Neural cell (in vitro differentiated cells): ENCODE measurements at regions not wholly inside any gene's neighbourhood (a gene's known extent, or its start where the extent isn't known, plus 50 kb on each side); places are given as distances from the start of the nearest gene placed in this dataset.

Experiments
- H2AFZ ChIP-seq: fragments of 200-600, 300-800 bp; sonication (generic), shearing (Covaris generic); 2 replicates; pipeline ENCODE4 v1.6.0; 2014; ENCODE audit warnings: low read depth, mild to moderate bottlenecking, antibody characterized with exemption, low read length, moderate library complexity
- H3F3A ChIP-seq: fragments of 200-600 bp; shearing (Covaris generic); 2 replicates; pipeline ENCODE4 v1.6.1; 2016; ENCODE audit warnings: mild to moderate bottlenecking, moderate library complexity, mixed read lengths, antibody characterized with exemption, low read length; ENCODE audit not compliant: insufficient read depth, poor library complexity, severe bottlenecking
- H3K27ac ChIP-seq: fragments of 200-600, 300-800 bp; sonication (generic), shearing (Covaris generic); 2 replicates; pipeline ENCODE4 v1.5.1; 2014; ENCODE audit warnings: mild to moderate bottlenecking, low read length, moderate library complexity
- H3K27me3 ChIP-seq: fragments of 300-800, 200-600 bp; sonication (generic), shearing (Covaris generic); 2 replicates; pipeline ENCODE4 v1.6.0; 2014; ENCODE audit warnings: mild to moderate bottlenecking, low read depth, low read length, moderate library complexity; ENCODE audit not compliant: insufficient read depth
- H3K36me3 ChIP-seq: fragments of 300-800, 200-600 bp; sonication (generic), shearing (Covaris generic); 2 replicates; pipeline ENCODE4 v1.5.1; 2014; ENCODE audit warnings: mild to moderate bottlenecking, antibody characterized with exemption, low read length, moderate library complexity; ENCODE audit not compliant: insufficient read depth
- H3K4me2 ChIP-seq: fragments of 300-800, 200-600 bp; sonication (generic), shearing (Covaris generic); 2 replicates; pipeline ENCODE4 v1.6.0; 2014; ENCODE audit warnings: mild to moderate bottlenecking, low read length
- H3K4me3 ChIP-seq: fragments of 300-800, 200-600 bp; sonication (generic), shearing (Covaris generic); 2 replicates; pipeline ENCODE4 v1.5.1; 2014; ENCODE audit warnings: mild to moderate bottlenecking, low read length, moderate library complexity
- H3K79me2 ChIP-seq: fragments of 200-600 bp; shearing (Covaris generic); replicated peaks from 2 replicates; pipeline ENCODE4 v1.6.0; 2014; ENCODE audit warnings: mild to moderate bottlenecking, low read length, moderate library complexity; ENCODE audit not compliant: insufficient read depth
- H3K9ac ChIP-seq: fragments of 300-800, 200-600 bp; sonication (generic), shearing (Covaris generic); 2 replicates; pipeline ENCODE4 v1.6.1; 2016; ENCODE audit warnings: mild to moderate bottlenecking, low read length, mixed read lengths
- H3K9me2 ChIP-seq: fragments of 200-600 bp; shearing (Covaris generic); 2 replicates; pipeline ENCODE4 v1.6.1; 2016; ENCODE audit warnings: mild to moderate bottlenecking, low read length, mixed read lengths; ENCODE audit not compliant: insufficient read depth
- H3K9me3 ChIP-seq: fragments of 200-600, 300-800 bp; sonication (generic), shearing (Covaris generic); 2 replicates; pipeline ENCODE4 v1.6.1; 2016; ENCODE audit warnings: mild to moderate bottlenecking, mixed run types, low read length, moderate library complexity, mixed read lengths
- H4K20me1 ChIP-seq: fragments of 200-600 bp; shearing (Covaris generic); 2 replicates; pipeline ENCODE4 v1.6.1; 2016; ENCODE audit warnings: mild to moderate bottlenecking, mixed run types; ENCODE audit not compliant: insufficient read depth
- EP300 ChIP-seq: fragments of 450-650 bp; conservative IDR thresholded peaks from 2 replicates; pipeline ENCODE4 v1.6.1; 2014; ENCODE audit warnings: antibody characterized with exemption, mild to moderate bottlenecking, moderate library complexity; ENCODE audit not compliant: poor library complexity, severe bottlenecking
- EZH2 ChIP-seq: fragments of 200-600, 300-800 bp; shearing (Covaris generic), sonication (generic); IDR thresholded peaks from 2 replicates; pipeline ENCODE4 v1.6.1; 2014; ENCODE audit warnings: antibody characterized with exemption, low read length, borderline replicate concordance, mild to moderate bottlenecking; ENCODE audit not compliant: insufficient read depth, poor library complexity, severe bottlenecking
- MXI1 ChIP-seq: fragments of 450-650 bp; conservative IDR thresholded peaks from 2 replicates; pipeline ENCODE4 v1.6.1; 2014; ENCODE audit warnings: antibody characterized with exemption, mild to moderate bottlenecking; ENCODE audit not compliant: poor library complexity, severe bottlenecking
- POLR2AphosphoS5 ChIP-seq: IDR thresholded peaks from 2 replicates; pipeline ENCODE4 v1.6.1; 2012
- RAD21 ChIP-seq: fragments of 450-650 bp; conservative IDR thresholded peaks from 2 replicates; pipeline ENCODE4 v1.6.1; 2014; ENCODE audit warnings: antibody characterized with exemption, mild to moderate bottlenecking, moderate library complexity
- REST ChIP-seq: IDR thresholded peaks from 2 replicates; pipeline ENCODE4 v1.6.1; 2012; ENCODE audit warnings: borderline replicate concordance
- SMC3 ChIP-seq: fragments of 450-650 bp; conservative IDR thresholded peaks from 2 replicates; pipeline ENCODE4 v1.6.1; 2014; ENCODE audit warnings: antibody characterized with exemption, mild to moderate bottlenecking, moderate library complexity; ENCODE audit not compliant: poor library complexity
- TAF1 ChIP-seq: IDR thresholded peaks from 2 replicates; pipeline ENCODE4 v1.6.1; 2012; ENCODE audit warnings: low read depth
- TF ChIP-seq, protein P1 (sequence below): fragments of 450-650 bp; IDR thresholded peaks from 2 replicates; pipeline ENCODE4 v1.5.1; 2014; ENCODE audit warnings: antibody characterized with exemption, mild to moderate bottlenecking, moderate library complexity; ENCODE audit not compliant: poor library complexity, severe bottlenecking

DNA sequence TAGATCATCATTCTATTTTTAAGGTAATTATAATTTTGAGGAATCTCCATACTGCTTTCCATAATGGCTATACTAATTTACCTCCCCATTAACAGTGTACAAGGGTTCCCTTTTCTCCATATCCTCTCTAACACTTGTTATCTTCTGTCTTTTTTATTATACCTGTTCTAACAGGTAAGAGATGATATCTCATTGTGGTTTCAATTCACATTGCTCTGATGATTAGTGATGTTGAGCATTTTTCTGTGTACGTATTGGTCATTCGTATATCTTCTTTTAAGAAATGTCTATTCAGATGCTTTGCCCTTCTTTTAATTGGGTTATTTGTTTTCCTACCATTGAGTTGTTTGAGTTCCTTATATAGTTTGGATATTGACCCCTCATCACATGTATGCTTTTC is 81.6 kb upstream of the SCAF8 start:
- Histone ChIP-seq H2AFZ (no peak overlapping the region), H3K79me2 (no peaks in the 10 kb centered on the region)
- TF ChIP-seq EP300 (no peak), POLR2AphosphoS5 (no peak), RAD21 (no peak), SMC3 (no peak), REST (no peak), TAF1 (no peak)
- TF ChIP-seq, protein P1, sequence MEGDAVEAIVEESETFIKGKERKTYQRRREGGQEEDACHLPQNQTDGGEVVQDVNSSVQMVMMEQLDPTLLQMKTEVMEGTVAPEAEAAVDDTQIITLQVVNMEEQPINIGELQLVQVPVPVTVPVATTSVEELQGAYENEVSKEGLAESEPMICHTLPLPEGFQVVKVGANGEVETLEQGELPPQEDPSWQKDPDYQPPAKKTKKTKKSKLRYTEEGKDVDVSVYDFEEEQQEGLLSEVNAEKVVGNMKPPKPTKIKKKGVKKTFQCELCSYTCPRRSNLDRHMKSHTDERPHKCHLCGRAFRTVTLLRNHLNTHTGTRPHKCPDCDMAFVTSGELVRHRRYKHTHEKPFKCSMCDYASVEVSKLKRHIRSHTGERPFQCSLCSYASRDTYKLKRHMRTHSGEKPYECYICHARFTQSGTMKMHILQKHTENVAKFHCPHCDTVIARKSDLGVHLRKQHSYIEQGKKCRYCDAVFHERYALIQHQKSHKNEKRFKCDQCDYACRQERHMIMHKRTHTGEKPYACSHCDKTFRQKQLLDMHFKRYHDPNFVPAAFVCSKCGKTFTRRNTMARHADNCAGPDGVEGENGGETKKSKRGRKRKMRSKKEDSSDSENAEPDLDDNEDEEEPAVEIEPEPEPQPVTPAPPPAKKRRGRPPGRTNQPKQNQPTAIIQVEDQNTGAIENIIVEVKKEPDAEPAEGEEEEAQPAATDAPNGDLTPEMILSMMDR, result no peak

GRCh38 chr6:154653385-154653784 is 79.8 kb upstream of the SCAF8 start:
- H3K79me2 ChIP-seq, result no peaks in the 10 kb centered on the region
- no peaks in the 10 kb centered on the region for H3F3A ChIP-seq
- TF ChIP-seq POLR2AphosphoS5 (no peak), TAF1 (no peak), EZH2 (no peak), SMC3 (no peak), MXI1 (no peak), RAD21 (no peak)
- H3K9me3 ChIP-seq, result peaks cover 3% of the 10 kb centered on the region
- H3K27me3 ChIP-seq, result no peaks in the 10 kb centered on the region
- no peak overlapping the region for H2AFZ ChIP-seq
- H3K9ac ChIP-seq, result no peak overlapping the region
- no peak overlapping the region for H3K4me2 ChIP-seq
- no peaks in the 10 kb centered on the region for H3K36me3 ChIP-seq
- H4K20me1 ChIP-seq, result no peaks in the 10 kb centered on the region
- no peaks in the 10 kb centered on the region for H3K9me2 ChIP-seq
- H3K27ac ChIP-seq, result no peak overlapping the region
- H3K4me3 ChIP-seq, result no peak overlapping the region

More for the DNA sequence above, 81.6 kb upstream of the SCAF8 start:
- H3K36me3 ChIP-seq, result no peaks in the 10 kb centered on the region
- H3K4me2 ChIP-seq, result no peak overlapping the region
- no peak overlapping the region for H3K27ac ChIP-seq
- no peaks in the 10 kb centered on the region for H3F3A ChIP-seq
- H3K9me3 ChIP-seq, result peaks cover 3% of the 10 kb centered on the region
- H3K9me2 ChIP-seq, result no peaks in the 10 kb centered on the region
- H3K27me3 ChIP-seq, result no peaks in the 10 kb centered on the region
- H3K9ac ChIP-seq, result no peak overlapping the region
- H3K4me3 ChIP-seq, result no peak overlapping the region
- no peaks in the 10 kb centered on the region for H4K20me1 ChIP-seq

GRCh38 chr6:154653853-154654252 is 79.4 kb upstream of the SCAF8 start:
- Histone ChIP-seq H2AFZ (no peak overlapping the region), H3K36me3 (no peaks in the 10 kb centered on the region), H3K9me2 (no peaks in the 10 kb centered on the region), H3F3A (no peaks in the 10 kb centered on the region), H3K27me3 (no peaks in the 10 kb centered on the region), H3K9ac (no peak overlapping the region), H4K20me1 (no peaks in the 10 kb centered on the region), H3K4me2 (no peak overlapping the region), H3K9me3 (peaks cover 3% of the 10 kb centered on the region), H3K27ac (no peak overlapping the region), H3K4me3 (no peak overlapping the region), H3K79me2 (no peaks in the 10 kb centered on the region)
- TF ChIP-seq SMC3 (no peak), POLR2AphosphoS5 (no peak), EP300 (no peak), REST (no peak), MXI1 (no peak), EZH2 (no peak), TAF1 (no peak)
- TF ChIP-seq, protein P1, result no peak
